AG09319 (cell line): ENCODE measurements at regions not wholly inside any gene's neighbourhood (a gene's known extent, or its start where the extent isn't known, plus 50 kb on each side); places are given as distances from the start of the nearest gene placed in this dataset.
"Not testable (repeated sequence)": the region's sequence is repeated elsewhere in the genome, so short reads cannot be mapped to it uniquely, and the experiment has no call there.

Experiments used
- DNase-seq: peaks from one replicate; pipeline ENCODE4 v3.0.0-alpha.2; 2010; ENCODE audit warnings: low read depth; ENCODE audit errors: extremely low read depth
- CTCF ChIP-seq: IDR thresholded peaks from 2 replicates; pipeline ENCODE4 v1.5.1; 2011; ENCODE audit warnings: low read depth, mild to moderate bottlenecking, inconsistent platforms, low read length, moderate library complexity

- DNase-seq = no peak
- no peak for TF ChIP-seq CTCF
Measured at GRCh38 chr4:138348055-138348454, 105.9 kb upstream of the SLC7A11 start.

- DNase-seq = no peak
- no peak for TF ChIP-seq CTCF
Measured at GRCh38 chr4:138347561-138347960, 105.4 kb upstream of the SLC7A11 start.

- no peak for DNase-seq
- TF ChIP-seq CTCF = no peak
Measured at GRCh38 chr4:138344851-138345250, 102.7 kb upstream of the SLC7A11 start.

- TF ChIP-seq CTCF = no peak
- no peak for DNase-seq
Measured at GRCh38 chr4:138344054-138344453, 101.9 kb upstream of the SLC7A11 start.

- DNase-seq = no peak
- TF ChIP-seq CTCF = no peak
Measured at GRCh38 chr4:138341739-138342415, 99.7 kb upstream of the SLC7A11 start.

DNA sequence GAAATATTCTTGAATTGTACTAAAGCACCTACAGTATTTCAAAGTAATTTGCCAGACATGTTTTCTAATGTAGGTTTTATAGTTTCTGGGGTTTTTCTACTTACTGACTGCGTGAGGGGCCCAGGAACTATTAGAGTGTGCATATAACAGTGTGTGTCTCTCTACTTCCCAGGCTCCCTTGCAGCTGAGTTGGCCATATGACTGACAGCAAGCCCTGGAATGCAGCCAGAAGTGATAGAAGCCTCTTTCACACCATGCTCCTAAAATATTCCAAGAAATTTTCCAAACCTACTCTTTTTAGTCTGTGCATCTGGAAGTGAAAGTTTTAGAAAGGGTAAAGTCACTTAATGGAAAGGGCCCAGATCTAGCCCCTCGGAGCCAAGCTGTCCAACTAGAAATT lies 96.7 kb upstream of the SLC7A11 start:
- no peak for TF ChIP-seq CTCF
- DNase-seq = no peak

- not testable (repeated sequence) for DNase-seq
Measured at GRCh38 chr4:138338222-138338621, 96.1 kb upstream of the SLC7A11 start.

DNA sequence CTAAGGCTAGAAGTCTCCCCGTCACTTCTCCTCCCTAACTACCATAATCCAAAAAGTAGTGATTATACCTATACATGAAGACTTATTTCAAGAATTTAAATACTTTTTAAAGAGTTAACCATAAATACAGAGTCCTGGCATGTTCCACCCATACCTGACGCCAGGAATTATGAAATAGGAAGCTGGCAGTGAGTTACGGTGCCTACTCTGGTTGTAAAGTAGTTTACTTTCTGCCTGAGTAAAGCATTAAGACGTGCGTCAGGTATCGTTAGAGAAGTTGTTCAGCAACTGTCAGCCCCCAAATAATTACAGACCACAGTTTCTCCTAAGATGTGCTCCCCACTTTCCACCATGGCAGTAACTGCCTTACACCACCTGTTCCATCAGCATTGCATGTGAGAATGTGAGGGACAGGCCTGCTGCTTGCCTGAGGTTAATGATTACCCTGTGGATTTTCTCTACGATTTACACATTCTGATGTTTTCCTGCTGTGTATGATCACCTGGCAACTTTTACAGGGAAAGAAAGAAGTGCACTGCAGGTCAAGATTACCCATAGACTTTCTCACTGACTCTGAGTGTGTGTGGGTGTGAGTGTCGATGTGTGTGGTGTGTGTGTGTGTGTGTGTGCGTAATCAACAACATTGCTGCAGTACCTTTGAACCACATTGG lies 92.3 kb upstream of the SLC7A11 start:
- no peak for DNase-seq
- no peak for TF ChIP-seq CTCF

- not testable (repeated sequence) for DNase-seq
Measured at GRCh38 chr4:138332415-138332814, 90.3 kb upstream of the SLC7A11 start.
